Heart left ventricle (tissue), 13 donors: ENCODE measurements at regions not wholly inside any gene's neighbourhood (a gene's known extent, or its start where the extent isn't known, plus 50 kb on each side); places are given as distances from the start of the nearest gene placed in this dataset.

Experiments used
- CTCF ChIP-seq, 12 donors: fragments of 200-600 bp; sonication (generic) in 4 of 12; IDR thresholded peaks; one replicate each; pipeline versions ENCODE4 v1.5.0 to v1.8.0; 2018 to 2022; ENCODE audit warnings: antibody characterized with exemption in 12 of 12, mild to moderate bottlenecking in 5 of 12
- POLR2A ChIP-seq, 2 donors: fragments of 450-650 bp; IDR thresholded peaks; one replicate each; pipeline ENCODE4 v1.6.1; 2017; ENCODE audit warnings: antibody characterized with exemption in 2 of 2, mild to moderate bottlenecking in 2 of 2, moderate library complexity in 2 of 2
- donor health status: ischemic (EF 13 %, LVEDD 7.1; RV severe dilation, severe dysfunction).
- donor health status: DM: no; HTN: yes; CAD: no.
- donor health status: DM: no; HTN: no; CAD: no.
- donor health status: ischemic (EF 25% LVEDD 6.9; RV normal size, moderate dysfunction).
- donor health status: ischemic (EF 25% LVEDD 5.7; RV mildly dilated, moderate dysfunction).
- donor health status: ischemic (EF 35%, LVEDD 5.7; RV mildly dilated, moderate dysfunction).
- donor health status: nonischemic (EF 11% LVEDD 7.7; RV severe dilation, severe dysfunction).
- donor health status: DM: yes; HTN: yes; CAD: no.
- donor health status: PGD.
- donor health status: ischemic (EF 29% LVEDD 5.4; RV normal size, mild dysfunction).
- donor health status: nonischemic (EF 23%, LVEDD 6.1; RV moderate dilation, normal function).

GRCh38 chr12:96140174-96140573 is 54.0 kb upstream of the ELK3 start:
- no peak for TF ChIP-seq CTCF (IDR thresholded peaks at IDR 0.05)
- TF ChIP-seq POLR2A (IDR thresholded peaks at IDR 0.05), result no peak
